Cerebellar cortex (tissue), 1 donor: ENCODE measurements at regions not wholly inside any gene's neighbourhood (a gene's known extent, or its start where the extent isn't known, plus 50 kb on each side); places are given as distances from the start of the nearest gene placed in this dataset.

Source experiments
- DNase-seq: peaks from one replicate; pipeline ENCODE4 v3.0.0-alpha.2; 2015; ENCODE audit warnings: low spot score

DNA sequence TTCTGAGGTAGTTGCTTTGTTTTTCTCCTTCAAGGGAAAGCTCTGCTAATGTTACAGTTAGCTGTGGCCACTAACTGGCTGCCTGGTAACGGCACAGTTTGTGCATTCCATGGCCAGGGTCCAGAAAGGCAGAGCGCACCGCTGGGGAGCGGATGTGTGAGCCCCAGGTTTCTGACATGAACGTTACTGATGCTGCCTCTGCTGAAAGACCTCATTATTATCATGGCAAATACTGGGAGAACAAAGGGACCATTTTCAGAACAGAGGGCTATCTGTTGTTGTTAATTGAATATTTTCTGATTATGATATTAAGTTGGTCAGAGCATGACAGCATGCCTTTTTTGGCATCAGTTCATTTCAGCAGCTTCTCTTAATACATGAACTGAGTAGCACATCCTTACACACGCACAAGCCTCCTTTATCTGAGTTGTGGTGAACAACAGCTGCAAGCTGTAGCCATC lies 134.1 kb downstream of the NUDT12 start:
- no peak for DNase-seq

DNA sequence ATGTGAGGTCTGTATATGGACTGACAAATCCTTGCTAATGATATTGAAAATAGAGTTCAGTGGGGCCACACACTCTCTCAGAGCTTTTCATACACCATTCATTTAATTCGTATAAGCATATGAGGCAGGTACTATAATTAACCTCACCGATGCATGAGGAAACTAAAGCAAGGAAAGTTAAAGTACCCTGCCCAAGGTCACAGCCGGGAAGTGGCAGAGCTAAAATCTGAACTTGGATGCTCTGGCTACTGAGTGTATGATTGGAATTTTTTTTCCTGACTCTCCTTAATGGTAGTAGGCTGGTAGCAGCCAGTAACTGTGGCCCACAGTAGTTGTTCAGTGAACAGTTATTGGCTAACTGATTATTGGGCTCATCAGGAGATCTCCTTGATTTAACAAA lies 135.3 kb downstream of the NUDT12 start:
- DNase-seq = no peak

DNA sequence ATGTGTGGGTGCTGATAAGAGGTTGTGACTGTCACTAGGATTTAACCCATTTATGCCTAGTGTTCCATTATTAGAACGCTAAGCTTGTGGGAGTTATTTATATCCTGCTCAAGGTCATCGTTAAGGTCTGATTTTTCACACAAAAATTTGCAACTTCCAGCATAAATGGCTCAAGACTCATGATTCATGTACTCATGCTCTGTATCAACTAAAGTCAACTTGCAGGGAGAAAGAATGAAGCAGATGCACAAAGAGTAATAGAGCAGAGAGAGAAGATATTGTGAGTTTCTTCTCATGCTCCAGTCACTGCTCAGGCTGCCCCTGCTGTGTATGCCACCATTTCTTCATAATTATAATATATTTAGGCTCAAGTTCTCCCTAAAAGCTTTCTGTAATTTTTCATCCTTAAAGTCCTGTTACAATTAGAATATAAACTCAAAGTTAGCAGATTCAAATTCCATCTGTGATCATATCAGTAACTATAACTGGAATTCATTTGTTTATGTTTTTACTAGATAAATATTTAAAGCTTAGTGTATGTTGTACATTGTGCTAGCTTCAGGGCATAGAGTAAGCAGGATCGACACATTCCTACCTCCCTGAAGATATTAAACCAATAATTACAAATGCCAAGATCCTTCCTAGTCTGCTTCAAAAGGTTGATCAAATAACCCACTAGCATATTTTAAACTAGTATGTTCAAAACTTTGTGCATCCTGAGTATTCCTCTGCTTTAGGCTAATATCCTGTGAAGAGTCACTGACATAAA lies 136.7 kb downstream of the NUDT12 start:
- DNase-seq = no peak

GRCh38 chr5:103424453-103425205 lies 138.0 kb downstream of the NUDT12 start:
- DNase-seq = no peak

DNA sequence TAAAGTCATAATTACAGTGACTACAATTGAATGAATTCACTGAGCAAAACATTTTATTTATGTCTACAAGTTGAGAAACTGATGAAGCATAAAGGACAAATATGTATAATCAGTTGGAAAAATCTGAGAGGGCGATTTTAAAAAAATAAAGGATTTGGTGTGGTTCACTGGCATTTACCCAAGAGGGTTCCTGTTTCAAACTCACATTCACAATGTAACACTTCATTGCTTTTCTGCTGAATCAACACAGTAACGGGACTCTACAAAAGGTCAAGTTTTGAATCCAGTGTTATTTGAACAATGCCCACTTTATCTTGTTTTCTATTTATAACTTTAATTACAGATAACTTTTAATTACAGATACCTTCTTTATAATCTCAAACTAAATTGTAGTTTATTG lies 138.6 kb downstream of the NUDT12 start:
- no peak for DNase-seq

- DNase-seq = no peak
Measured at GRCh38 chr5:103422756-103423155, 139.8 kb downstream of the NUDT12 start.

- DNase-seq = no peak
Measured at GRCh38 chr5:103414604-103415003, 148.0 kb downstream of the NUDT12 start.

DNA sequence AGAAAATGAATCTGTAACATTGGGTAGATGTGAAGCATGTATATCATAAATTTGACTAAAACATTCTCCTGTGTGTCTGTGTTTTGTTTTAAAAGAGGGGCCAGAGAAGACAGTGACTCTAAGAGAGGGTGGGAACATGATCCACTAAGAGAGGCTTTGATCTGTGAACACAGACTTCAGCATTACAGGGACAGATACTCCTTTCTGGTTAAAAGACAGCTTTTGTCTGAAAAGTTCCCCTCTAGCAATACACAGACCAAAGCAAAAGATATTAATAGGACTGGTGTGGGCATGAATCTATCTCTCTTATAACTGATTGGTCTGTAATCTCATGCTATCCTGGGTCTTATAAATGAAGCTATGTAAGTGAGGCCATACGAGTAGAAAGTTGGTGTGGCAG lies 150.9 kb downstream of the NUDT12 start:
- no peak for DNase-seq

DNA sequence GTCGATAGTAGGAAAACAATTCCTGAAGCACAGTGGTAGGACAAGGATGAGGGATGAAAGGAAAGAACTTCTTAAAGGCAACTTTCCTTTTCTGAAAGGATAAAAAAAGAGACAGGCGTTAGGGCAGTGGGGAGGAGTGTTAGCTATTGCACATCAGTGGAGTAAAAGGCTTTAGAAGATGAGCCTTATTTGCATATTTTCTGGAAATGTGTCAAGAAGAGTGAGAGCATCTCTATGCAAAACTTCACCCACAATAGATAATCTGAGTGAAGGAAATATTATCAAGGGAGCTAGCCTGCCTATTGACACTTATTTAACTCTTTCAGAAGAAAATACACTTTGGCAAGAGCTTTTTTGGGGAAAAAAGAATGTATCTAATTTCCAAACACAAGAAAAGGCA lies 151.6 kb downstream of the MACIR start:
- DNase-seq = no peak

- DNase-seq = no peak
Measured at GRCh38 chr5:103409013-103409670, 150.6 kb downstream of the MACIR start.

DNA sequence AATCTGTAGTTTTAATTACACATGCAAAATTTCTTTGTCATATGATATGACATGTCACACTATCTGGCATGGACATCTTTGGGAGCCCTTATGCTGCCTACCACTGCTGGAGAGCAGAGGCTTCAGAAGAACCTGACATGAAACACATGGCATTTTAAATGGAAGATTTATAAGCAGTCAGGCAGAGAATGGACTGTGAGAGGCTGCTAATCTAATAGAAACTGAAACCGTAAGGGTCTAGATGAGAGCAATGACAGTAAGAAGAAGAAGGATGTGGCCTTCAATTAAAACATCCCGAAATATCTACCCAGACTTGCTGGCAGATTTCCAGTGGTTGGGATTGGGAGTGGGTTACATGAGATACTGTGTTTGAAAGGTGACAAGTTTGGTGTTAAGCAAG lies 149.8 kb downstream of the MACIR start:
- no peak for DNase-seq

GRCh38 chr5:103407402-103407801 lies 148.8 kb downstream of the MACIR start:
- DNase-seq = no peak

GRCh38 chr5:103404483-103404882 lies 145.9 kb downstream of the MACIR start:
- DNase-seq = no peak

GRCh38 chr5:103402851-103403250 lies 144.3 kb downstream of the MACIR start:
- no peak for DNase-seq

GRCh38 chr5:103397739-103398581 lies 139.4 kb downstream of the MACIR start:
- no peak for DNase-seq

DNA sequence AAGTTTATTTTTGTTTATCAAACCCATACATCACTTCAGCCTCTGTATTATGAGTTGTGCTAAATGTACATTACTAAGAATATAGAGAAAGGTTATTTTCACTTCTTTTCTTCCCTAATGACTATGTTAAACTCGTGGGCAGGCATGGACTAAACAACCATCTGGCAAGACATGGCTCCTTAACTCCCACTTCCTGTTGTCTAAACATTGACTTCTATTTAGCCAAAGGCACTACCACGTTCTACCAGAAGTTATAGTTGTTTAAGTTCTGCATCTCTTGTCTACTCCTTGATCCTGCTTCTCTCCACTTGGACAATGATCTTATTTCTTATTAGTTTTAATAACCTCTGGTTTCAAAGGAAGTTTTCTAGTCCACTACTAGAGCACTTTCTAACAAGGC lies 136.1 kb downstream of the MACIR start:
- DNase-seq = no peak

GRCh38 chr5:103393101-103393754 lies 134.7 kb downstream of the MACIR start:
- no peak for DNase-seq

- DNase-seq = no peak
Measured at GRCh38 chr5:103391659-103392058, 133.1 kb downstream of the MACIR start.

- no peak for DNase-seq
Measured at GRCh38 chr5:103389846-103390245, 131.3 kb downstream of the MACIR start.

DNA sequence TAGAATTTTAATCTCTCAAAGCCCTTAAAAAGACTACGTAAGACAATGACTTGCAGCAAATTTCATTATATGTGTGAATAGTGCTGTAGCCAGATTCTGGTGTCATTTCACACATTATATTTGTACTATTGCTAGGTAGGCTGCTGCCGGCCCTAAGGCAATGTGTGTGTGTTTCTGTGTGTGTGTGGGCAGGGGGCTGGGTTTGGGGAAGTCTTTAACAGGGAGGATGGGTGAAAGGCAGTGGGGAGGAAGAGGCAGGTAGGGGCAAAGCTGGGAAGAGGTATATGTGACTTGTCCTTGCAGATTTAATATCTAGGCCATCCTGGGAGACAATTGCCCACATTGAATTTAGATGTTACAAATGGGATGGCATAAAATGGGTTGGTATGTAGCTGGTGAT lies 130.8 kb downstream of the MACIR start:
- DNase-seq = no peak

DNA sequence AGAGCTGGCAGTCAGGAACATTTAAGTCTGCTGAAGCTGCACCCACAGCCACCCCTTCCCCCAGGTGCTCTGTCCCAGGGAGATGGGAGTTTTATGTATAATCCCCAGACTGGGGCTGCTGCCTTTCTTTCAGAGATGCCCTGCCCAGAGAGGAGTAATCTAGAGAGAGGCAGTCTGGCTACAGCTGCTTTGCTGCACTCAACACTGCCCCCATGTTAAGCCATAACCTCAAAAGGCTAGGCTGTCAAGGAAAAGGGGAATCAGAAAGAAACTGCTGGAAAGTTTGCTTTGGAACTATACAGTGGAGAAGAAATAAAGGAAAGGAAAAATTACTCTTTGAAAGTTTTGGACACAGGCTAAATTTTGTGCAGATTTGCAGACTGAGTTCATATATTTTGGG lies 127.2 kb downstream of the MACIR start:
- no peak for DNase-seq
